ENCODE measurements at regions not wholly inside any gene's neighbourhood (a gene's known extent, or its start where the extent isn't known, plus 50 kb on each side); places are given as distances from the start of the nearest gene placed in this dataset.

- Histone ChIP-seq H3K36me3 (ENCODE audit: control insufficient read depth in 1 of 2, insufficient read depth in 2 of 2, low read length in 2 of 2) (no peaks in the 10 kb centered on the region), H3K4me1 (ENCODE audit: control insufficient read depth in 1 of 2, insufficient read depth in 2 of 2, low read length in 2 of 2) (no peaks in the 10 kb centered on the region), H3K4me3 (ENCODE audit: low read depth in 1 of 2, low read length in 2 of 2) (no peak overlapping the region), H3K27me3 (ENCODE audit: control insufficient read depth in 1 of 2, insufficient read depth in 2 of 2, low read length in 2 of 2) (no peaks in the 10 kb centered on the region), H3K9ac (ENCODE audit: low read depth in 1 of 2, low read length in 2 of 2) (no peak overlapping the region), H3K9me3 (ENCODE audit: control insufficient read depth in 1 of 2, low read length in 2 of 2) (peaks cover 0 to 7% of the 10 kb centered on the region in 2 donors), H3K27ac (ENCODE audit: low read depth, low read length) (no peak overlapping the region)
Observed at GRCh38 chr13:84025824-84026223, 143.6 kb upstream of the SLITRK1 start.

- Histone ChIP-seq H3K27ac (ENCODE audit: low read depth, low read length) (no peak overlapping the region), H3K36me3 (ENCODE audit: control insufficient read depth in 1 of 2, insufficient read depth in 2 of 2, low read length in 2 of 2) (no peaks in the 10 kb centered on the region), H3K4me1 (ENCODE audit: control insufficient read depth in 1 of 2, insufficient read depth in 2 of 2, low read length in 2 of 2) (no peaks in the 10 kb centered on the region), H3K9ac (ENCODE audit: low read depth in 1 of 2, low read length in 2 of 2) (no peak overlapping the region), H3K9me3 (ENCODE audit: control insufficient read depth in 1 of 2, low read length in 2 of 2) (peaks cover 5 to 22% of the 10 kb centered on the region in 2 donors), H3K4me3 (ENCODE audit: low read depth in 1 of 2, low read length in 2 of 2) (no peak overlapping the region), H3K27me3 (ENCODE audit: control insufficient read depth in 1 of 2, insufficient read depth in 2 of 2, low read length in 2 of 2) (no peaks in the 10 kb centered on the region)
Observed at GRCh38 chr13:83996415-83996814, 114.1 kb upstream of the SLITRK1 start.

- no peaks in the 10 kb centered on the region for H3K36me3 ChIP-seq (ENCODE audit: control insufficient read depth in 1 of 2, insufficient read depth in 2 of 2, low read length in 2 of 2)
- no peaks in the 10 kb centered on the region for H3K4me1 ChIP-seq (ENCODE audit: control insufficient read depth in 1 of 2, insufficient read depth in 2 of 2, low read length in 2 of 2)
- H3K9ac ChIP-seq (ENCODE audit: low read depth in 1 of 2, low read length in 2 of 2): no peak overlapping the region
- no peak overlapping the region for H3K27ac ChIP-seq (ENCODE audit: low read depth, low read length)
- H3K4me3 ChIP-seq (ENCODE audit: low read depth in 1 of 2, low read length in 2 of 2): no peak overlapping the region
- H3K27me3 ChIP-seq (ENCODE audit: control insufficient read depth in 1 of 2, insufficient read depth in 2 of 2, low read length in 2 of 2): no peaks in the 10 kb centered on the region
- peaks cover 5 to 22% of the 10 kb centered on the region in 2 donors for H3K9me3 ChIP-seq (ENCODE audit: control insufficient read depth in 1 of 2, low read length in 2 of 2)
Observed at GRCh38 chr13:83995930-83996329, 113.7 kb upstream of the SLITRK1 start.

- Histone ChIP-seq H3K27me3 (ENCODE audit: control insufficient read depth in 1 of 2, insufficient read depth in 2 of 2, low read length in 2 of 2) (no peaks in the 10 kb centered on the region), H3K4me3 (ENCODE audit: low read depth in 1 of 2, low read length in 2 of 2) (no peak overlapping the region), H3K9me3 (ENCODE audit: control insufficient read depth in 1 of 2, low read length in 2 of 2) (peaks cover 5 to 12% of the 10 kb centered on the region in 2 donors), H3K4me1 (ENCODE audit: control insufficient read depth in 1 of 2, insufficient read depth in 2 of 2, low read length in 2 of 2) (no peaks in the 10 kb centered on the region), H3K9ac (ENCODE audit: low read depth in 1 of 2, low read length in 2 of 2) (no peak overlapping the region), H3K36me3 (ENCODE audit: control insufficient read depth in 1 of 2, insufficient read depth in 2 of 2, low read length in 2 of 2) (no peaks in the 10 kb centered on the region), H3K27ac (ENCODE audit: low read depth, low read length) (no peak overlapping the region)
Observed at GRCh38 chr13:83992566-83993358, 110.5 kb upstream of the SLITRK1 start.

GRCh38 chr13:83987394-83987793 is 105.1 kb upstream of the SLITRK1 start:
- no peak overlapping the region for H3K9ac ChIP-seq (ENCODE audit: low read depth in 1 of 2, low read length in 2 of 2)
- no peaks in the 10 kb centered on the region for H3K27me3 ChIP-seq (ENCODE audit: control insufficient read depth in 1 of 2, insufficient read depth in 2 of 2, low read length in 2 of 2)
- H3K36me3 ChIP-seq (ENCODE audit: control insufficient read depth in 1 of 2, insufficient read depth in 2 of 2, low read length in 2 of 2): no peaks in the 10 kb centered on the region
- H3K4me3 ChIP-seq (ENCODE audit: low read depth in 1 of 2, low read length in 2 of 2): no peak overlapping the region
- peaks cover 4 to 5% of the 10 kb centered on the region in 2 donors for H3K9me3 ChIP-seq (ENCODE audit: control insufficient read depth in 1 of 2, low read length in 2 of 2)
- no peaks in the 10 kb centered on the region for H3K4me1 ChIP-seq (ENCODE audit: control insufficient read depth in 1 of 2, insufficient read depth in 2 of 2, low read length in 2 of 2)
- no peak overlapping the region for H3K27ac ChIP-seq (ENCODE audit: low read depth, low read length)

- Histone ChIP-seq H3K27ac (ENCODE audit: low read depth, low read length) (no peak overlapping the region), H3K9ac (ENCODE audit: low read depth in 1 of 2, low read length in 2 of 2) (no peak overlapping the region), H3K9me3 (ENCODE audit: control insufficient read depth in 1 of 2, low read length in 2 of 2) (peaks cover 2 to 6% of the 10 kb centered on the region in 2 donors), H3K27me3 (ENCODE audit: control insufficient read depth in 1 of 2, insufficient read depth in 2 of 2, low read length in 2 of 2) (no peaks in the 10 kb centered on the region), H3K4me1 (ENCODE audit: control insufficient read depth in 1 of 2, insufficient read depth in 2 of 2, low read length in 2 of 2) (no peaks in the 10 kb centered on the region), H3K4me3 (ENCODE audit: low read depth in 1 of 2, low read length in 2 of 2) (no peak overlapping the region), H3K36me3 (ENCODE audit: control insufficient read depth in 1 of 2, insufficient read depth in 2 of 2, low read length in 2 of 2) (no peaks in the 10 kb centered on the region)
Observed at GRCh38 chr13:83984793-83985192, 102.5 kb upstream of the SLITRK1 start.

GRCh38 chr13:83980331-83980730 is 98.1 kb upstream of the SLITRK1 start:
- Histone ChIP-seq H3K4me1 (ENCODE audit: control insufficient read depth in 1 of 2, insufficient read depth in 2 of 2, low read length in 2 of 2) (no peaks in the 10 kb centered on the region), H3K9ac (ENCODE audit: low read depth in 1 of 2, low read length in 2 of 2) (no peak overlapping the region), H3K4me3 (ENCODE audit: low read depth in 1 of 2, low read length in 2 of 2) (no peak overlapping the region), H3K27ac (ENCODE audit: low read depth, low read length) (no peak overlapping the region), H3K27me3 (ENCODE audit: control insufficient read depth in 1 of 2, insufficient read depth in 2 of 2, low read length in 2 of 2) (no peaks in the 10 kb centered on the region), H3K9me3 (ENCODE audit: control insufficient read depth in 1 of 2, low read length in 2 of 2) (peaks cover 0 to 7% of the 10 kb centered on the region in 2 donors), H3K36me3 (ENCODE audit: control insufficient read depth in 1 of 2, insufficient read depth in 2 of 2, low read length in 2 of 2) (no peaks in the 10 kb centered on the region)

GRCh38 chr13:83975655-83976165 is 93.4 kb upstream of the SLITRK1 start:
- Histone ChIP-seq H3K27me3 (ENCODE audit: control insufficient read depth in 1 of 2, insufficient read depth in 2 of 2, low read length in 2 of 2) (no peaks in the 10 kb centered on the region), H3K36me3 (ENCODE audit: control insufficient read depth in 1 of 2, insufficient read depth in 2 of 2, low read length in 2 of 2) (no peaks in the 10 kb centered on the region), H3K4me3 (ENCODE audit: low read depth in 1 of 2, low read length in 2 of 2) (no peak overlapping the region), H3K27ac (ENCODE audit: low read depth, low read length) (no peak overlapping the region), H3K9me3 (ENCODE audit: control insufficient read depth in 1 of 2, low read length in 2 of 2) (peaks cover 0 to 7% of the 10 kb centered on the region in 2 donors), H3K4me1 (ENCODE audit: control insufficient read depth in 1 of 2, insufficient read depth in 2 of 2, low read length in 2 of 2) (no peaks in the 10 kb centered on the region), H3K9ac (ENCODE audit: low read depth in 1 of 2, low read length in 2 of 2) (no peak overlapping the region)

GRCh38 chr13:83958531-83958930 is 76.3 kb upstream of the SLITRK1 start:
- Histone ChIP-seq H3K4me1 (ENCODE audit: control insufficient read depth in 1 of 2, insufficient read depth in 2 of 2, low read length in 2 of 2) (no peaks in the 10 kb centered on the region), H3K4me3 (ENCODE audit: low read depth in 1 of 2, low read length in 2 of 2) (no peak overlapping the region), H3K9ac (ENCODE audit: low read depth in 1 of 2, low read length in 2 of 2) (no peak overlapping the region), H3K36me3 (ENCODE audit: control insufficient read depth in 1 of 2, insufficient read depth in 2 of 2, low read length in 2 of 2) (no peaks in the 10 kb centered on the region), H3K27ac (ENCODE audit: low read depth, low read length) (no peak overlapping the region), H3K27me3 (ENCODE audit: control insufficient read depth in 1 of 2, insufficient read depth in 2 of 2, low read length in 2 of 2) (no peaks in the 10 kb centered on the region), H3K9me3 (ENCODE audit: control insufficient read depth in 1 of 2, low read length in 2 of 2) (peaks cover 2 to 4% of the 10 kb centered on the region in 2 donors)

- H3K4me3 ChIP-seq (ENCODE audit: low read depth in 1 of 2, low read length in 2 of 2): no peak overlapping the region
- H3K4me1 ChIP-seq (ENCODE audit: control insufficient read depth in 1 of 2, insufficient read depth in 2 of 2, low read length in 2 of 2): no peaks in the 10 kb centered on the region
- H3K9me3 ChIP-seq (ENCODE audit: control insufficient read depth in 1 of 2, low read length in 2 of 2): peaks cover 4 to 5% of the 10 kb centered on the region in 2 donors
- no peak overlapping the region for H3K27ac ChIP-seq (ENCODE audit: low read depth, low read length)
- no peaks in the 10 kb centered on the region for H3K36me3 ChIP-seq (ENCODE audit: control insufficient read depth in 1 of 2, insufficient read depth in 2 of 2, low read length in 2 of 2)
- no peaks in the 10 kb centered on the region for H3K27me3 ChIP-seq (ENCODE audit: control insufficient read depth in 1 of 2, insufficient read depth in 2 of 2, low read length in 2 of 2)
- no peak overlapping the region for H3K9ac ChIP-seq (ENCODE audit: low read depth in 1 of 2, low read length in 2 of 2)
Observed at GRCh38 chr13:83955011-83955410, 72.7 kb upstream of the SLITRK1 start.

Measured in duodenal mucosa (tissue), 2 donors.